Upper lobe of left lung (tissue), 6 donors: ENCODE measurements at regions not wholly inside any gene's neighbourhood (a gene's known extent, or its start where the extent isn't known, plus 50 kb on each side); places are given as distances from the start of the nearest gene placed in this dataset.

Experiments
- ATAC-seq, 2 donors: fragments of 200-7000 bp; cut with Tn5 transposase; one replicate each; pipeline ENCODE4 v1.9.1; 2022; ENCODE audit warnings: mild to moderate bottlenecking in 2 of 2, moderate library complexity in 2 of 2; ENCODE audit not compliant: low FRiP score in 2 of 2
- DNase-seq, 2 donors: peaks; one replicate each; pipeline ENCODE4 v3.0.0-alpha.2; 2019 to 2020
- H3K27ac ChIP-seq, 4 donors: fragments of 200-600 bp; sonication (generic); one replicate each; pipeline ENCODE4 v1.5.1; 2016 to 2019
- H3K27me3 ChIP-seq, 4 donors: fragments of 200-600 bp; sonication (generic); one replicate each; pipeline ENCODE4 v1.5.1; 2017 to 2019
- H3K36me3 ChIP-seq, 4 donors: fragments of 200-600 bp; sonication (generic); one replicate each; pipeline ENCODE4 v1.5.1; 2016 to 2019
- H3K4me1 ChIP-seq, 4 donors: fragments of 200-600 bp; sonication (generic); one replicate each; pipeline ENCODE4 v1.5.1; 2018 to 2019
- H3K4me3 ChIP-seq, 4 donors: fragments of 200-600 bp; sonication (generic); one replicate each; pipeline ENCODE4 v1.5.1; 2017 to 2019; ENCODE audit warnings: mild to moderate bottlenecking in 2 of 4, moderate library complexity in 1 of 4
- H3K9me3 ChIP-seq, 4 donors: fragments of 200-600 bp; sonication (generic); one replicate each; pipeline ENCODE4 v1.5.1; 2018 to 2019
- EP300 ChIP-seq, 4 donors: sonication (generic); formaldehyde crosslinking; IDR thresholded peaks; one replicate each; pipeline ENCODE4 v1.5.1; 2017; ENCODE audit warnings: antibody characterized with exemption in 4 of 4, control low read depth in 2 of 4
- POLR2A ChIP-seq, 4 donors: fragments of 450-650 bp; IDR thresholded peaks; one replicate each; pipeline ENCODE4 v1.5.1; 2016 to 2017; ENCODE audit warnings: antibody characterized with exemption in 4 of 4, mild to moderate bottlenecking in 2 of 4
- POLR2AphosphoS5 ChIP-seq, 2 donors: sonication (generic); formaldehyde crosslinking; IDR thresholded peaks; one replicate each; pipeline ENCODE4 v1.5.1; 2017; ENCODE audit warnings: antibody characterized with exemption in 2 of 2
- WGBS, 2 donors: methylation state at CpG; one replicate each; pipeline ENCODE4 v1.1.5; 2017 to 2018; 5-methylcytosine and 5-hydroxymethylcytosine counted together
- TF ChIP-seq, protein P1 (sequence below), 6 experiments: fragments of 450-650 bp in 4 of 6; fragments of 200-600 bp in 2 of 6; sonication (generic) in 2 of 6; IDR thresholded peaks; one replicate each; pipeline ENCODE4 v1.5.1; 2016 to 2019; ENCODE audit warnings: antibody characterized with exemption in 6 of 6
- donor health status: DM: no; HTN: no; CAD: no; lungs with moderate emphysema.
- donor health status: DM: no; HTN: yes; CAD: no; lungs with severe emphysema.

DNA sequence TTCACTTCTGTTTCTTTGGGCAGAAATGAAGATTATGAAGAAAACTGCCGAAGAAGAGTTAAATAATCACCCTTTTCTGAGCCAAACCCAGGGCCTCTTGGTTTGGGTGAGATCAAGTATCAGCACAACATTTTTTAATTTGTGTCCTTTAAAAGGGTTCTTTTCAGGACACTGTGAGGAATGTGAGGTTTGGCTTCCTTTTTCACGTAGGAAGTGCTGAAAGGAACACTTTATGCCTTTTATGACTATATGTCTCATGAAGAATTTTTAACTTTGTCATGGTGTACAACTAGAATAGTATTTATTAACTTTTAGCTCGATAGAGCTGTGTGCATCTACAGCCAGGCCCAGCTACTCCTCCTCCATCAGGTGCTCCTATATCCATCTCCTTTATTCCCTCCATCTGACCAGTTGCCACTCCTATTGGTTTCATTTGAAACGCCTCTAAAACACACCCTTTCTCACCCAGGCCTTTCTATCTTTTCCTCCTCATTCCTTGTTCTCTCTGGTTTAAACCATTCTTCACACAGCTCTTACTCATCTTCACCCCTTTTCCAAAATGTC lies 103.6 kb upstream of the LRIG3 start:
- Histone ChIP-seq H3K27ac (no peak overlapping the region), H3K27me3 (no peaks in the 10 kb centered on the region), H3K36me3 (no peaks in the 10 kb centered on the region), H3K4me1 (no peaks in the 10 kb centered on the region), H3K4me3 (no peak overlapping the region), H3K9me3 (no peaks in the 10 kb centered on the region)
- no peak for ATAC-seq
- DNase-seq = no peak
- TF ChIP-seq, protein P1, sequence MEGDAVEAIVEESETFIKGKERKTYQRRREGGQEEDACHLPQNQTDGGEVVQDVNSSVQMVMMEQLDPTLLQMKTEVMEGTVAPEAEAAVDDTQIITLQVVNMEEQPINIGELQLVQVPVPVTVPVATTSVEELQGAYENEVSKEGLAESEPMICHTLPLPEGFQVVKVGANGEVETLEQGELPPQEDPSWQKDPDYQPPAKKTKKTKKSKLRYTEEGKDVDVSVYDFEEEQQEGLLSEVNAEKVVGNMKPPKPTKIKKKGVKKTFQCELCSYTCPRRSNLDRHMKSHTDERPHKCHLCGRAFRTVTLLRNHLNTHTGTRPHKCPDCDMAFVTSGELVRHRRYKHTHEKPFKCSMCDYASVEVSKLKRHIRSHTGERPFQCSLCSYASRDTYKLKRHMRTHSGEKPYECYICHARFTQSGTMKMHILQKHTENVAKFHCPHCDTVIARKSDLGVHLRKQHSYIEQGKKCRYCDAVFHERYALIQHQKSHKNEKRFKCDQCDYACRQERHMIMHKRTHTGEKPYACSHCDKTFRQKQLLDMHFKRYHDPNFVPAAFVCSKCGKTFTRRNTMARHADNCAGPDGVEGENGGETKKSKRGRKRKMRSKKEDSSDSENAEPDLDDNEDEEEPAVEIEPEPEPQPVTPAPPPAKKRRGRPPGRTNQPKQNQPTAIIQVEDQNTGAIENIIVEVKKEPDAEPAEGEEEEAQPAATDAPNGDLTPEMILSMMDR (IDR thresholded peaks at IDR 0.05) = no peak
- TF ChIP-seq POLR2A (IDR thresholded peaks at IDR 0.05) (no peak), POLR2AphosphoS5 (IDR thresholded peaks at IDR 0.05) (no peak), EP300 (IDR thresholded peaks at IDR 0.05) (no peak)
- 66 to 68% methylated on average over 4 of the region's 4 CpGs for WGBS, 2 donors

DNA sequence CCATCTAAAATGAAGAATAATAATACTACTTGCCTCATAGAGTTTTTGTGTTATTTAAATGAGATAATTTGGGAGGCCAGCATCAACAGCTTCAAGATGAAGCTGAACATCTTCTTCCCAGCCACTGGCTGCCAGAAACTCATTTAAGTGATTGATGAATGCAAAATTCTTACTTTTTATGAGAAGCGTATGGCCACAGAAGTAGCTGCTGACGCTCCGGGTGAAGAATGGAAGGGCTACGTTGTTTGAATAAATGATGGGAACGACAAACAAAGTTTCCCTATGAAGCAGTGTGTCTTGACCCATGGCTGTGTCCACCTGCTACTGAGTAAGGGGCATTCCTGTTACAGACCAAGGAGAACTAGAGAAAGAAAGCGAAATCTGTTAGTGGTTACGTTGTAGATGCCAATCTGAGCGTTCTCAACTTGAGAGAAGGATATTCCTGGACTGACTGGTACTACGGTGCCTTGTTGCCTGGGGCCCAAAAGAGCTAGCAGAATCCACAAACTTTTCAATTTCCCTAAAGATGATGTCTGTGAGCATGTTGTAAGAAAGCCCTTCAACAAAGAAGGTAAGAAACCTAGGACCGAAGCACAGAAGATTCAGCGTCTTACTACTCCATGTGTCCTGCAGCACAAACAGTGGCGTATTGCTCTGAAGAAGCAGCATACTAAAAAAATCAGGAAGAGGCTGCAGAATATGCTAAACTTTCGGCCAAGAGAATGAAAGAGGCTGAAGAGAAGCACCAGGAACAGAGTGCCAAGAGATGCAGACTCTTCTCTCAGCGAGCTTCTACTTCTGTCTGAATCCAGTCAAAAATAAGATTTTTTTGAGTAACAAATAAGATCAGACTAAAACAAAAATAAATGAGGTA lies 100.0 kb upstream of the LRIG3 start:
- TF ChIP-seq POLR2A (IDR thresholded peaks at IDR 0.05) = no peak
- no peak for TF ChIP-seq EP300 (IDR thresholded peaks at IDR 0.05)
- Histone ChIP-seq H3K36me3 (no peaks in the 10 kb centered on the region), H3K4me1 (no peaks in the 10 kb centered on the region), H3K9me3 (no peaks in the 10 kb centered on the region), H3K27ac (no peak overlapping the region), H3K27me3 (no peaks in the 10 kb centered on the region), H3K4me3 (no peak overlapping the region)
- DNase-seq (no peak), ATAC-seq (no peak)
- 91 to 93% methylated on average over 14 of the region's 14 CpGs for WGBS, 2 donors

DNA sequence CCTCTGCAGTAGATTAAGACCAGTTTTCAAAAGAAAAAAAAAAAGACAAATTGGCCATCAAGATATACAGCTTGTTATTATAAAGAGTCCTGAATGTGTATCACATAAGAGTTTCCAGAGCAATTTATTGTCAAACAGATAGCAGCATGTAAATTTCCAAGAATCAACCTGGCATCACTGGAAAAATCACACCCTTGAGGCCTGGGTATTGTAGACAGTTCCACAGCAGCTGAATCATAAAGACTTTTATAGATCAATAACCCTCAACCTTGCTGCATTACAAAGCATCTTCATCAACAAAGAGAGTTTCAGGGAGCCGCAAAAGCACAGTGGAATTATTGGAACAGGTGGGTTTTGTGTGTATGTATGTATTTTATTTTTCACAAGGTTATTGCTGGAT lies 94.6 kb upstream of the LRIG3 start:
- ATAC-seq (no peak), DNase-seq (no peak)
- Histone ChIP-seq H3K9me3 (no peaks in the 10 kb centered on the region), H3K4me1 (no peaks in the 10 kb centered on the region), H3K27me3 (no peaks in the 10 kb centered on the region), H3K27ac (no peak overlapping the region), H3K4me3 (no peak overlapping the region), H3K36me3 (no peaks in the 10 kb centered on the region)
- no peak for TF ChIP-seq EP300 (IDR thresholded peaks at IDR 0.05)
- 89 to 93% methylated on average over 1 of the region's 1 CpG for WGBS, 2 donors

DNA sequence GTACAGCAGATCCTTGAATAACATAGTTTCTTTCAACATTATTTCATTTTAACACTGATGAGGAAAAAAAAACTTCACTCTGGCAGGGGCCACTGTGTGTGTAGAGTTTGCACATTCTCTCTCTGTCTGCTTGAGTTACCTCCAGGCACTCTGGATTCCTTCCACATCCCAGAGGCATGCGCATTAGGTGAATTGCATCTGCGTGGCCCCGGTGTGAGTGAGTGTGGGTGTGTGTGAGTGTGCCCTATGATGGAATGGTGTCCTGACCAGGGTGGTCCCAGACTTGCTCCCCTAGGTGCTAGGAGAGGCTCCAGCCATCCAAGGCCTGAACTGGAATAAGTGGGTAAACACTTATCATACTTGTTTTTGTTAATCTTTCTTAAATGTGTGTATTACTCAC lies 90.6 kb upstream of the LRIG3 start:
- Histone ChIP-seq H3K27me3 (no peaks in the 10 kb centered on the region), H3K9me3 (no peaks in the 10 kb centered on the region), H3K36me3 (no peaks in the 10 kb centered on the region), H3K4me3 (no peak overlapping the region), H3K4me1 (no peaks in the 10 kb centered on the region), H3K27ac (no peak overlapping the region)
- TF ChIP-seq, protein P1 (IDR thresholded peaks at IDR 0.05) = no peak
- TF ChIP-seq POLR2AphosphoS5 (IDR thresholded peaks at IDR 0.05) = no peak
- no peak for TF ChIP-seq POLR2A (IDR thresholded peaks at IDR 0.05)
- no peak for TF ChIP-seq EP300 (IDR thresholded peaks at IDR 0.05)
- DNase-seq (no peak), ATAC-seq (no peak)
- 58 to 65% methylated on average over 3 of the region's 3 CpGs for WGBS, 2 donors

DNA sequence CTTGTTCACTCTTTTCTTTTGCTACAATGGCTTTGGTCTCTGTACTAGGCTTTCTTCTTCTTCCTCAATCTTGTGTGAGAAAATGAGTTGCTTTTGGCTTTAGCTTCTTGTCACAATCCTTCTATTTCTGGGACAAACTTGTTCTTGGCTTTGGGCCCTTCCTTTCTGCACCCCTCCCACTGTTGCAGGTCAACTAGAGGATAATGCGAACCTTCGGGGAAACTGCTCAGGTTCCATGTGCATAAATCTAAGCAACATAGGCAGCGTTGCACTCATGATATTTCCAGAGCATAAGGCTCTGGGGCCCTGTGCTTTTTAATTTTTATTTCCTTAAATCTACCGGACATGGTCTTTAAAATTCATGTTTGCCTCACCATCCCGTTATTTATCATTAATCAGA lies 89.8 kb upstream of the LRIG3 start:
- H3K4me3 ChIP-seq = no peak overlapping the region
- ATAC-seq (no peak), DNase-seq (no peak)
- no peaks in the 10 kb centered on the region for H3K36me3 ChIP-seq
- H3K27me3 ChIP-seq = no peaks in the 10 kb centered on the region
- no peaks in the 10 kb centered on the region for H3K4me1 ChIP-seq
- TF ChIP-seq EP300 (IDR thresholded peaks at IDR 0.05) (no peak), POLR2A (IDR thresholded peaks at IDR 0.05) (no peak), POLR2AphosphoS5 (IDR thresholded peaks at IDR 0.05) (no peak)
- 85 to 96% methylated on average over 5 of the region's 5 CpGs for WGBS, 2 donors
- H3K27ac ChIP-seq = no peak overlapping the region
- H3K9me3 ChIP-seq = no peaks in the 10 kb centered on the region

DNA sequence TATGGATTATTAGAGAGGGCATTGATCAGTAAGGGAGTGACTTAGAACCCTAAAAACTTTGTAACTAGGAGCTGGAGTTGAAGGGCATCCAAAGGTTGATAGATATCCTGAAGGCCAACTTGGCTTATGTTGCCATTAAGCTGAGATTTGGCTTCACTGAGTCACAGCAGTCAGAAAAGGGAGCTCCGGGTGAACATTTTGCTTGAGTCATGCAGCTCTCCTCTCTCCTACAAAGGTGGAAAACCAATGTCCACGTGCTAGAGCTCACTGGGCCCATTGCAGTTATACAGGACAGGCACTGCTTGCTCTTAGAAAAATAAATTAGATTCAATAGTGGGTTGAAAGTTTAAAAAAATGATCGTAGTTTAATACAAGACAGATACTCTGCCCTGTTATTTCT lies 87.3 kb upstream of the LRIG3 start:
- Histone ChIP-seq H3K27ac (no peak overlapping the region), H3K9me3 (no peaks in the 10 kb centered on the region), H3K27me3 (no peaks in the 10 kb centered on the region), H3K4me3 (no peak overlapping the region), H3K4me1 (no peaks in the 10 kb centered on the region), H3K36me3 (no peaks in the 10 kb centered on the region)
- 55 to 72% methylated on average over 3 of the region's 3 CpGs for WGBS, 2 donors
- DNase-seq (no peak), ATAC-seq (no peak)
- no peak for TF ChIP-seq POLR2AphosphoS5 (IDR thresholded peaks at IDR 0.05)
- TF ChIP-seq, protein P1 (IDR thresholded peaks at IDR 0.05) = no peak
- TF ChIP-seq EP300 (IDR thresholded peaks at IDR 0.05) = no peak
- TF ChIP-seq POLR2A (IDR thresholded peaks at IDR 0.05) = no peak
